ENCODE measurements at regions not wholly inside any gene's neighbourhood (a gene's known extent, or its start where the extent isn't known, plus 50 kb on each side); places are given as distances from the start of the nearest gene placed in this dataset.

- TF ChIP-seq CTCF (IDR thresholded peaks at IDR 0.05), result no peak
- no peak for TF ChIP-seq EP300 (IDR thresholded peaks at IDR 0.05)
- TF ChIP-seq POLR2A (IDR thresholded peaks at IDR 0.05; ENCODE audit: low read depth), result no peak
- no peak for TF ChIP-seq POLR2AphosphoS5 (IDR thresholded peaks at IDR 0.05)
Observed at GRCh38 chr1:94612525-94613204, 71.1 kb upstream of the F3 start.
